ENCODE measurements at regions not wholly inside any gene's neighbourhood (a gene's known extent, or its start where the extent isn't known, plus 50 kb on each side); places are given as distances from the start of the nearest gene placed in this dataset.

GRCh38 chr16:6898896-6899295 lies 433.7 kb upstream of the RBFOX1 start:
- TF ChIP-seq TAF1 (IDR thresholded peaks at IDR 0.05; ENCODE audit: borderline replicate concordance, low read depth, low read length): no peak
- no peak for TF ChIP-seq POLR2A (IDR thresholded peaks at IDR 0.05; ENCODE audit: low read depth, low read length)

Data from GM12892 (cell line).